GM12878 (cell line): ENCODE measurements at regions not wholly inside any gene's neighbourhood (a gene's known extent, or its start where the extent isn't known, plus 50 kb on each side); places are given as distances from the start of the nearest gene placed in this dataset.

Experiments used
- BCL11A ChIP-seq: IDR thresholded peaks from 2 replicates; pipeline ENCODE4 v1.6.1; 2011; ENCODE audit warnings: low read depth, low read length
- BMI1 ChIP-seq: fragments of 450-650 bp; IDR thresholded peaks from 2 replicates; pipeline ENCODE4 v1.6.1; 2016; ENCODE audit warnings: mild to moderate bottlenecking, moderate library complexity, borderline replicate concordance
- CBX5 ChIP-seq: sonication (generic); IDR thresholded peaks from 2 replicates; pipeline ENCODE4 v1.6.1; 2016; ENCODE audit warnings: low read depth, moderate library complexity, mild to moderate bottlenecking, inconsistent platforms
- CHD4 ChIP-seq: fragments of 200-600 bp; sonication (generic); IDR thresholded peaks from 2 replicates; pipeline ENCODE4 v1.6.1; 2016; ENCODE audit warnings: mild to moderate bottlenecking
- HDAC2 ChIP-seq: fragments of 200-600 bp; sonication (generic); IDR thresholded peaks from 2 replicates; pipeline ENCODE4 v1.6.1; 2017
- KAT2A ChIP-seq: conservative IDR thresholded peaks from 2 replicates; pipeline ENCODE4 v1.6.1; 2011; ENCODE audit warnings: low read depth, low read length; ENCODE audit not compliant: control insufficient read depth
- NR2C1 ChIP-seq: fragments of 450-650 bp; IDR thresholded peaks from 2 replicates; pipeline ENCODE4 v1.6.1; 2017; ENCODE audit warnings: antibody characterized with exemption, mild to moderate bottlenecking, moderate library complexity
- SIX5 ChIP-seq: IDR thresholded peaks from 2 replicates; pipeline ENCODE4 v1.6.1; 2011; ENCODE audit warnings: mild to moderate bottlenecking, low read depth, low read length, moderate library complexity; ENCODE audit not compliant: severe bottlenecking
- STAT1 ChIP-seq: fragments of 450-650 bp; conservative IDR thresholded peaks from 2 replicates; pipeline ENCODE4 v1.6.1; 2014; ENCODE audit warnings: antibody characterized with exemption, mild to moderate bottlenecking
- TAF1 ChIP-seq: IDR thresholded peaks from 2 replicates; pipeline ENCODE4 v1.6.1; 2011; ENCODE audit warnings: mild to moderate bottlenecking, low read depth, low read length, borderline replicate concordance
- TF ChIP-seq, protein P1 (sequence below): IDR thresholded peaks from 2 replicates; pipeline ENCODE4 v1.6.1; 2012; ENCODE audit warnings: low read depth, low read length, improper control_type of control experiment
- TF ChIP-seq, protein P2 (sequence below): fragments of 450-650 bp; formaldehyde crosslinking; IDR thresholded peaks from 2 replicates; pipeline ENCODE4 v1.4.0; 2020; ENCODE audit warnings: mild to moderate bottlenecking, moderate library complexity
- TF ChIP-seq, protein P3 (sequence below): IDR thresholded peaks from 2 replicates; pipeline ENCODE4 v1.6.1; 2012; ENCODE audit warnings: mild to moderate bottlenecking, low read depth, low read length
- TF ChIP-seq, protein P4 (sequence below): IDR thresholded peaks from 2 replicates; pipeline ENCODE4 v1.6.1; 2012; ENCODE audit warnings: low read depth, low read length, improper control_type of control experiment
- TF ChIP-seq, protein P5 (sequence below): IDR thresholded peaks from 2 replicates; pipeline ENCODE4 v1.6.1; 2012; ENCODE audit warnings: low read depth, low read length, improper control_type of control experiment
- TF ChIP-seq, protein P6 (sequence below): fragments of 450-650 bp; IDR thresholded peaks from 2 replicates; pipeline ENCODE4 v1.6.1; 2016; ENCODE audit warnings: mild to moderate bottlenecking, moderate library complexity, borderline replicate concordance

DNA sequence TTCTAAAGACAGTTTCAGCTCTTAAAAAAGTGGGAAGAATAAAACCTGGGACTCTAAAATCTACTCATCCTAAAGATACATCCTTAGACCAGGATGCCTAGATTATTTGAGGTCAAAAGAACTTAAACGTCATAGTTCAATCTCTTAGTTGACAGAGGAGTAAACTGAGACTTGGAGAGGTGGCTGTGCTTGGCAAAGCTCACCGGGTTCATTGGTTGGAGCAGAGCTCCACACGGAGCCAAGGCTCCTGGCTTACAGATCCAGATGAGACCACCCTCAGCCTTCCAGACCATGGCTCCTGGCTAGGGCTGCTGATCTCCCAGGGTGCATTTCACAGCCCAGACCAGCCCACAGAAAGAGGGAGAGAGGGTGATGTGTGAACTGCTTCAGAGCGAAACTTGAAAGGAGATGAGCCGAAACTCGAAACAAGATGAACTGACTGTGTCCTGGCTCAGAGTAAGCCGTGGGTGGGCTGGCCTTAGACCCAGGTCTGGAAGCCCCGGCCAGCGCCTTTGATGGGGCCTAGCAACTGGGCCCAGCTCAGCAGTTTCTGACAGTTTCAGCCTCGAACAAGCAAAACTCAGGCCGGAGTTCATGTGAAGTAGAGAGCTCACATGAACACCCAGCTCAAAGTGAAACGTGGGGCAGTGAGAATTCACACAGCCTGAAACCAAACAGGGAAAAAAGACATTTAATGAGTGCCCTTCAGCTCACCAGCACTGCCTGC is 1044.8 kb downstream of the BCL11B start (continued):
- TF ChIP-seq TAF1 (no peak), CBX5 (no peak), NR2C1 (no peak), HDAC2 (no peak), SIX5 (no peak), BCL11A (no peak), STAT1 (no peak), CHD4 (no peak), KAT2A (no peak), BMI1 (no peak)
- TF ChIP-seq, protein P1, sequence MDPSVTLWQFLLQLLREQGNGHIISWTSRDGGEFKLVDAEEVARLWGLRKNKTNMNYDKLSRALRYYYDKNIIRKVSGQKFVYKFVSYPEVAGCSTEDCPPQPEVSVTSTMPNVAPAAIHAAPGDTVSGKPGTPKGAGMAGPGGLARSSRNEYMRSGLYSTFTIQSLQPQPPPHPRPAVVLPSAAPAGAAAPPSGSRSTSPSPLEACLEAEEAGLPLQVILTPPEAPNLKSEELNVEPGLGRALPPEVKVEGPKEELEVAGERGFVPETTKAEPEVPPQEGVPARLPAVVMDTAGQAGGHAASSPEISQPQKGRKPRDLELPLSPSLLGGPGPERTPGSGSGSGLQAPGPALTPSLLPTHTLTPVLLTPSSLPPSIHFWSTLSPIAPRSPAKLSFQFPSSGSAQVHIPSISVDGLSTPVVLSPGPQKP = no peak
- TF ChIP-seq, protein P2, sequence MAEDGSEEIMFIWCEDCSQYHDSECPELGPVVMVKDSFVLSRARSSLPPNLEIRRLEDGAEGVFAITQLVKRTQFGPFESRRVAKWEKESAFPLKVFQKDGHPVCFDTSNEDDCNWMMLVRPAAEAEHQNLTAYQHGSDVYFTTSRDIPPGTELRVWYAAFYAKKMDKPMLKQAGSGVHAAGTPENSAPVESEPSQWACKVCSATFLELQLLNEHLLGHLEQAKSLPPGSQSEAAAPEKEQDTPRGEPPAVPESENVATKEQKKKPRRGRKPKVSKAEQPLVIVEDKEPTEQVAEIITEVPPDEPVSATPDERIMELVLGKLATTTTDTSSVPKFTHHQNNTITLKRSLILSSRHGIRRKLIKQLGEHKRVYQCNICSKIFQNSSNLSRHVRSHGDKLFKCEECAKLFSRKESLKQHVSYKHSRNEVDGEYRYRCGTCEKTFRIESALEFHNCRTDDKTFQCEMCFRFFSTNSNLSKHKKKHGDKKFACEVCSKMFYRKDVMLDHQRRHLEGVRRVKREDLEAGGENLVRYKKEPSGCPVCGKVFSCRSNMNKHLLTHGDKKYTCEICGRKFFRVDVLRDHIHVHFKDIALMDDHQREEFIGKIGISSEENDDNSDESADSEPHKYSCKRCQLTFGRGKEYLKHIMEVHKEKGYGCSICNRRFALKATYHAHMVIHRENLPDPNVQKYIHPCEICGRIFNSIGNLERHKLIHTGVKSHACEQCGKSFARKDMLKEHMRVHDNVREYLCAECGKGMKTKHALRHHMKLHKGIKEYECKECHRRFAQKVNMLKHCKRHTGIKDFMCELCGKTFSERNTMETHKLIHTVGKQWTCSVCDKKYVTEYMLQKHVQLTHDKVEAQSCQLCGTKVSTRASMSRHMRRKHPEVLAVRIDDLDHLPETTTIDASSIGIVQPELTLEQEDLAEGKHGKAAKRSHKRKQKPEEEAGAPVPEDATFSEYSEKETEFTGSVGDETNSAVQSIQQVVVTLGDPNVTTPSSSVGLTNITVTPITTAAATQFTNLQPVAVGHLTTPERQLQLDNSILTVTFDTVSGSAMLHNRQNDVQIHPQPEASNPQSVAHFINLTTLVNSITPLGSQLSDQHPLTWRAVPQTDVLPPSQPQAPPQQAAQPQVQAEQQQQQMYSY (CRISPR knock-in tag) = no peak
- TF ChIP-seq, protein P3, sequence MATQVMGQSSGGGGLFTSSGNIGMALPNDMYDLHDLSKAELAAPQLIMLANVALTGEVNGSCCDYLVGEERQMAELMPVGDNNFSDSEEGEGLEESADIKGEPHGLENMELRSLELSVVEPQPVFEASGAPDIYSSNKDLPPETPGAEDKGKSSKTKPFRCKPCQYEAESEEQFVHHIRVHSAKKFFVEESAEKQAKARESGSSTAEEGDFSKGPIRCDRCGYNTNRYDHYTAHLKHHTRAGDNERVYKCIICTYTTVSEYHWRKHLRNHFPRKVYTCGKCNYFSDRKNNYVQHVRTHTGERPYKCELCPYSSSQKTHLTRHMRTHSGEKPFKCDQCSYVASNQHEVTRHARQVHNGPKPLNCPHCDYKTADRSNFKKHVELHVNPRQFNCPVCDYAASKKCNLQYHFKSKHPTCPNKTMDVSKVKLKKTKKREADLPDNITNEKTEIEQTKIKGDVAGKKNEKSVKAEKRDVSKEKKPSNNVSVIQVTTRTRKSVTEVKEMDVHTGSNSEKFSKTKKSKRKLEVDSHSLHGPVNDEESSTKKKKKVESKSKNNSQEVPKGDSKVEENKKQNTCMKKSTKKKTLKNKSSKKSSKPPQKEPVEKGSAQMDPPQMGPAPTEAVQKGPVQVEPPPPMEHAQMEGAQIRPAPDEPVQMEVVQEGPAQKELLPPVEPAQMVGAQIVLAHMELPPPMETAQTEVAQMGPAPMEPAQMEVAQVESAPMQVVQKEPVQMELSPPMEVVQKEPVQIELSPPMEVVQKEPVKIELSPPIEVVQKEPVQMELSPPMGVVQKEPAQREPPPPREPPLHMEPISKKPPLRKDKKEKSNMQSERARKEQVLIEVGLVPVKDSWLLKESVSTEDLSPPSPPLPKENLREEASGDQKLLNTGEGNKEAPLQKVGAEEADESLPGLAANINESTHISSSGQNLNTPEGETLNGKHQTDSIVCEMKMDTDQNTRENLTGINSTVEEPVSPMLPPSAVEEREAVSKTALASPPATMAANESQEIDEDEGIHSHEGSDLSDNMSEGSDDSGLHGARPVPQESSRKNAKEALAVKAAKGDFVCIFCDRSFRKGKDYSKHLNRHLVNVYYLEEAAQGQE = no peak
- TF ChIP-seq, protein P4, sequence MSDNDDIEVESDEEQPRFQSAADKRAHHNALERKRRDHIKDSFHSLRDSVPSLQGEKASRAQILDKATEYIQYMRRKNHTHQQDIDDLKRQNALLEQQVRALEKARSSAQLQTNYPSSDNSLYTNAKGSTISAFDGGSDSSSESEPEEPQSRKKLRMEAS = no peak
- TF ChIP-seq, protein P5, sequence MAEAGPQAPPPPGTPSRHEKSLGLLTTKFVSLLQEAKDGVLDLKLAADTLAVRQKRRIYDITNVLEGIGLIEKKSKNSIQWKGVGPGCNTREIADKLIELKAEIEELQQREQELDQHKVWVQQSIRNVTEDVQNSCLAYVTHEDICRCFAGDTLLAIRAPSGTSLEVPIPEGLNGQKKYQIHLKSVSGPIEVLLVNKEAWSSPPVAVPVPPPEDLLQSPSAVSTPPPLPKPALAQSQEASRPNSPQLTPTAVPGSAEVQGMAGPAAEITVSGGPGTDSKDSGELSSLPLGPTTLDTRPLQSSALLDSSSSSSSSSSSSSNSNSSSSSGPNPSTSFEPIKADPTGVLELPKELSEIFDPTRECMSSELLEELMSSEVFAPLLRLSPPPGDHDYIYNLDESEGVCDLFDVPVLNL = no peak
- TF ChIP-seq, protein P6, sequence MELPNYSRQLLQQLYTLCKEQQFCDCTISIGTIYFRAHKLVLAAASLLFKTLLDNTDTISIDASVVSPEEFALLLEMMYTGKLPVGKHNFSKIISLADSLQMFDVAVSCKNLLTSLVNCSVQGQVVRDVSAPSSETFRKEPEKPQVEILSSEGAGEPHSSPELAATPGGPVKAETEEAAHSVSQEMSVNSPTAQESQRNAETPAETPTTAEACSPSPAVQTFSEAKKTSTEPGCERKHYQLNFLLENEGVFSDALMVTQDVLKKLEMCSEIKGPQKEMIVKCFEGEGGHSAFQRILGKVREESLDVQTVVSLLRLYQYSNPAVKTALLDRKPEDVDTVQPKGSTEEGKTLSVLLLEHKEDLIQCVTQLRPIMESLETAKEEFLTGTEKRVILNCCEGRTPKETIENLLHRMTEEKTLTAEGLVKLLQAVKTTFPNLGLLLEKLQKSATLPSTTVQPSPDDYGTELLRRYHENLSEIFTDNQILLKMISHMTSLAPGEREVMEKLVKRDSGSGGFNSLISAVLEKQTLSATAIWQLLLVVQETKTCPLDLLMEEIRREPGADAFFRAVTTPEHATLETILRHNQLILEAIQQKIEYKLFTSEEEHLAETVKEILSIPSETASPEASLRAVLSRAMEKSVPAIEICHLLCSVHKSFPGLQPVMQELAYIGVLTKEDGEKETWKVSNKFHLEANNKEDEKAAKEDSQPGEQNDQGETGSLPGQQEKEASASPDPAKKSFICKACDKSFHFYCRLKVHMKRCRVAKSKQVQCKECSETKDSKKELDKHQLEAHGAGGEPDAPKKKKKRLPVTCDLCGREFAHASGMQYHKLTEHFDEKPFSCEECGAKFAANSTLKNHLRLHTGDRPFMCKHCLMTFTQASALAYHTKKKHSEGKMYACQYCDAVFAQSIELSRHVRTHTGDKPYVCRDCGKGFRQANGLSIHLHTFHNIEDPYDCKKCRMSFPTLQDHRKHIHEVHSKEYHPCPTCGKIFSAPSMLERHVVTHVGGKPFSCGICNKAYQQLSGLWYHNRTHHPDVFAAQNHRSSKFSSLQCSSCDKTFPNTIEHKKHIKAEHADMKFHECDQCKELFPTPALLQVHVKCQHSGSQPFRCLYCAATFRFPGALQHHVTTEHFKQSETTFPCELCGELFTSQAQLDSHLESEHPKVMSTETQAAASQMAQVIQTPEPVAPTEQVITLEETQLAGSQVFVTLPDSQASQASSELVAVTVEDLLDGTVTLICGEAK = no peak
